IMR-90 (cell line): ENCODE measurements at regions not wholly inside any gene's neighbourhood (a gene's known extent, or its start where the extent isn't known, plus 50 kb on each side); places are given as distances from the start of the nearest gene placed in this dataset.

Source experiments
- ATAC-seq: fragments of 200-7000 bp; cut with Tn5 transposase; 2 replicates; pipeline ENCODE4 v1.9.1; 2020; ENCODE audit warnings: low read depth, mild to moderate bottlenecking, moderate library complexity
- BruUV-seq: library from RNA; stranded (reverse); fragments of 400-500 nt; replicated peaks from 2 replicates; lab custom pipeline; 2021; lab: Mats Ljungman, UMichigan
- CTCF ChIA-PET: fragments of 300-600 bp; formaldehyde crosslinking; extraction: SDS; loops from one replicate; lab custom pipeline; 2021; ENCODE audit warnings: antibody characterized with exemption; lab: Yijun Ruan, JAX
- POLR2A ChIA-PET: fragments of 300-600 bp; sonication (Branson Sonifier 250); formaldehyde crosslinking; loops from one replicate; lab custom pipeline; 2022; ENCODE audit warnings: antibody characterized with exemption; ENCODE audit not compliant: unreplicated experiment; lab: Charles Lee
- DNase-seq: peaks from one replicate; pipeline ENCODE4 v3.0.0; 2013
- H2AFZ ChIP-seq: replicated peaks from 2 replicates; pipeline ENCODE3; 2013; ENCODE audit warnings: low read length, mild to moderate bottlenecking; ENCODE audit not compliant: poor library complexity
- H2AK5ac ChIP-seq: 2 replicates; pipeline ENCODE4 v1.6.1; 2013; ENCODE audit warnings: low read depth, low read length, inconsistent platforms
- H2AK9ac ChIP-seq: replicated peaks from 2 replicates; pipeline ENCODE3; 2013; ENCODE audit warnings: mild to moderate bottlenecking, low read depth, low read length, moderate library complexity; ENCODE audit not compliant: poor library complexity
- H2BK120ac ChIP-seq: 2 replicates; pipeline ENCODE4 v1.6.1; 2013; ENCODE audit warnings: low read depth, low read length, inconsistent platforms
- H2BK15ac ChIP-seq: 3 replicates; pipeline ENCODE4 v1.6.1; 2013; ENCODE audit warnings: low read depth, low read length, inconsistent platforms
- H2BK20ac ChIP-seq: 2 replicates; pipeline ENCODE4 v1.6.1; 2013; ENCODE audit warnings: low read depth, mild to moderate bottlenecking, inconsistent platforms, low read length, moderate library complexity
- H2BK5ac ChIP-seq: 2 replicates; pipeline ENCODE4 v1.6.1; 2013; ENCODE audit warnings: mild to moderate bottlenecking, low read depth, low read length, inconsistent platforms; ENCODE audit not compliant: poor library complexity, severe bottlenecking
- H3K14ac ChIP-seq: replicated peaks from 2 replicates; pipeline ENCODE4 v1.6.1; 2013; ENCODE audit warnings: low read depth, low read length, inconsistent platforms
- H3K18ac ChIP-seq: 2 replicates; pipeline ENCODE4 v1.6.1; 2013; ENCODE audit warnings: low read depth, low read length, control low read depth
- H3K23ac ChIP-seq: 2 replicates; pipeline ENCODE4 v1.6.1; 2013; ENCODE audit warnings: low read depth, low read length, inconsistent platforms
- H3K27ac ChIP-seq: 2 replicates; pipeline ENCODE4 v1.5.1; 2013; ENCODE audit warnings: mild to moderate bottlenecking, control low read depth, low read length; ENCODE audit not compliant: insufficient read depth
- H3K27me3 ChIP-seq: 2 replicates; pipeline ENCODE4 v1.6.1; 2013; ENCODE audit warnings: low read length; ENCODE audit not compliant: control insufficient read depth, insufficient read depth
- H3K36me3 ChIP-seq: 2 replicates; pipeline ENCODE4 v1.6.1; 2013; ENCODE audit warnings: low read length, mixed read lengths; ENCODE audit not compliant: control insufficient read depth, insufficient read depth
- H3K4ac ChIP-seq: 2 replicates; pipeline ENCODE4 v1.6.1; 2013; ENCODE audit warnings: low read depth, low read length, inconsistent platforms
- H3K4me1 ChIP-seq: 2 replicates; pipeline ENCODE4 v1.6.1; 2013; ENCODE audit warnings: low read length, mixed read lengths; ENCODE audit not compliant: control insufficient read depth, insufficient read depth
- H3K4me2 ChIP-seq: 2 replicates; pipeline ENCODE4 v1.6.1; 2013; ENCODE audit warnings: low read depth, mild to moderate bottlenecking, control low read depth, low read length, moderate library complexity
- H3K4me3 ChIP-seq: 2 replicates; pipeline ENCODE4 v1.5.1; 2013; ENCODE audit warnings: low read depth, mild to moderate bottlenecking, control low read depth, low read length, moderate library complexity; ENCODE audit not compliant: insufficient read depth
- H3K56ac ChIP-seq: 2 replicates; pipeline ENCODE4 v1.6.1; 2013; ENCODE audit warnings: low read length, inconsistent platforms; ENCODE audit not compliant: insufficient read depth; ENCODE audit errors: extremely low read depth
- H3K79me1 ChIP-seq, 2 experiments: 2 replicates each; pipeline ENCODE4 v1.6.1; 2013; ENCODE audit warnings: low read length in 2 of 2, inconsistent platforms in 1 of 2, low read depth in 1 of 2
- H3K9ac ChIP-seq: 2 replicates; pipeline ENCODE4 v1.6.1; 2013; ENCODE audit warnings: low read depth, low read length, control low read depth
- H3K9me1 ChIP-seq: 2 replicates; pipeline ENCODE4 v1.6.1; 2013; ENCODE audit warnings: low read length, inconsistent platforms; ENCODE audit not compliant: insufficient read depth
- H3K9me3 ChIP-seq: 2 replicates; pipeline ENCODE4 v1.6.1; 2013; ENCODE audit warnings: low read length; ENCODE audit not compliant: control insufficient read depth, insufficient read depth
- H4K20me1 ChIP-seq: 2 replicates; pipeline ENCODE4 v1.6.1; 2013; ENCODE audit warnings: low read length, inconsistent platforms; ENCODE audit not compliant: insufficient read depth
- H4K5ac ChIP-seq: 2 replicates; pipeline ENCODE4 v1.6.1; 2013; ENCODE audit warnings: mild to moderate bottlenecking, low read depth, low read length, control low read depth
- H4K8ac ChIP-seq, 2 experiments: 2 replicates each; pipeline ENCODE4 v1.6.1; 2013; ENCODE audit warnings: low read depth in 2 of 2, low read length in 2 of 2, control low read depth in 1 of 2, inconsistent platforms in 1 of 2
- H4K91ac ChIP-seq: 2 replicates; pipeline ENCODE4 v1.6.1; 2013; ENCODE audit warnings: low read depth, low read length, inconsistent platforms; ENCODE audit not compliant: insufficient read depth
- BHLHE40 ChIP-seq: fragments of 150-350 bp; IDR thresholded peaks from 2 replicates; pipeline ENCODE4 v1.6.1; 2016; ENCODE audit warnings: mild to moderate bottlenecking, low read depth, low read length
- CEBPB ChIP-seq: IDR thresholded peaks from 2 replicates; pipeline ENCODE4 v1.6.1; 2012; ENCODE audit warnings: low read depth, low read length, improper control_type of control experiment
- CHD1 ChIP-seq: IDR thresholded peaks from 2 replicates; pipeline ENCODE4 v1.6.1; 2012; ENCODE audit warnings: low read depth, low read length, improper control_type of control experiment
- CTCF ChIP-seq: conservative IDR thresholded peaks from 2 replicates; pipeline ENCODE4 v1.5.1; 2012; ENCODE audit warnings: mild to moderate bottlenecking, low read depth, low read length, improper control_type of control experiment
- ELK1 ChIP-seq: fragments of 150-350 bp; IDR thresholded peaks from 2 replicates; pipeline ENCODE4 v1.6.1; 2016; ENCODE audit warnings: low read depth, mild to moderate bottlenecking, low read length, moderate library complexity, borderline replicate concordance
- FOS ChIP-seq: fragments of 150-350 bp; IDR thresholded peaks from 2 replicates; pipeline ENCODE4 v1.6.1; 2016; ENCODE audit warnings: low read depth, low read length
- MAFK ChIP-seq: IDR thresholded peaks from 2 replicates; pipeline ENCODE4 v1.6.1; 2012; ENCODE audit warnings: low read depth, low read length, improper control_type of control experiment
- MAZ ChIP-seq: IDR thresholded peaks from 2 replicates; pipeline ENCODE4 v1.6.1; 2012; ENCODE audit warnings: low read depth, mild to moderate bottlenecking, low read length, improper control_type of control experiment, moderate library complexity, borderline replicate concordance
- POLR2A ChIP-seq: IDR thresholded peaks from 2 replicates; pipeline ENCODE4 v1.6.1; 2012; ENCODE audit warnings: mild to moderate bottlenecking, low read depth, low read length
- RFX5 ChIP-seq: IDR thresholded peaks from 2 replicates; pipeline ENCODE4 v1.8.0; 2012; ENCODE audit warnings: low read depth, mild to moderate bottlenecking, low read length, moderate library complexity
- WGBS, 2 experiments: methylation state at CpG; one replicate each; pipeline versions ENCODE4 v1.1.5 to v1.1.7; 2013; ENCODE audit warnings: missing lambda C conversion rate in 2 of 2; ENCODE audit not compliant: insufficient read length in 1 of 2; ENCODE audit errors: extremely low coverage in 2 of 2; 5-methylcytosine and 5-hydroxymethylcytosine counted together
- dilution Hi-C: fragments of 300-500 bp; cut with HindIII; formaldehyde crosslinking; loops from one replicate; pipeline ENCODE4 v1.14.3; 2018; ENCODE audit warnings: low sequenced_read_pairs; ENCODE audit not compliant: unreplicated experiment
- in situ Hi-C: fragments of 300-500 bp; cut with MboI; formaldehyde crosslinking; loops from 3 replicates; pipeline ENCODE4 v1.14.3; 2019; ENCODE audit warnings: low sequenced_read_pairs, inconsistent platforms, mixed read lengths
- intact Hi-C: fragments of 100-400 bp; cut with micrococcal nuclease; formaldehyde crosslinking; loops from 2 replicates; pipeline ENCODE4 v1.10.0; 2022
- TF ChIP-seq, protein P1 (sequence below): fragments of 150-350 bp; IDR thresholded peaks from 2 replicates; pipeline ENCODE4 v1.6.1; 2017; ENCODE audit warnings: mild to moderate bottlenecking, antibody characterized with exemption, low read length, low read depth

DNA sequence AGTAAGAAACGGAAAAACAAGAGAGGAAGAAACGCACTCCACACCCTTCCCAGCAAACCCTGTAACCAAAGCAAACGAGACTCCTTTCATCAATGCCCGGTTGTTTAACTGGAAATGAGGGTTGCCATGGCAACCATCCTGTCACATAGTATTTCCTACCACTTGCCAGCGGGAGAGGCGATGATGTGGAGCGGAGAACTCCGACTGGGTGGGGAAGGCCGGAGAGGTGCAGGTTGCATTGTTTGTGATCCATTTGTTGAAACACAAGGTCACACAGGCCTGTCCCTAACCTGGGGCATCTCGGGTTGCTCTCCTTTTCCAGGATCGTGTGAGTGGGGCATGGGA lies 609.9 kb downstream of the BUD13 start:
- no peak overlapping the region for H4K5ac ChIP-seq
- no peaks in the 10 kb centered on the region for H3K9me1 ChIP-seq
- ATAC-seq (no peak), DNase-seq (no peak)
- no TSS peak for BruUV-seq
- H3K4me3 ChIP-seq: no peak overlapping the region
- no peak overlapping the region for H3K4me2 ChIP-seq
- intact Hi-C loops: no loop called here
- H2BK20ac ChIP-seq: no peak overlapping the region
- no CpG with 5 or more reads among the region's 11 CpGs for WGBS, 2 experiments
- H2AK9ac ChIP-seq: no peak overlapping the region
- H3K27me3 ChIP-seq: peaks cover 4% of the 10 kb centered on the region; the same call in 1 of the 2 replicates
- H2AFZ ChIP-seq: no peak overlapping the region
- no peak overlapping the region for H2BK15ac ChIP-seq
- no peaks in the 10 kb centered on the region for H3K9me3 ChIP-seq
- H2AK5ac ChIP-seq: no peak overlapping the region
- no peak overlapping the region for H4K91ac ChIP-seq
- no peaks in the 10 kb centered on the region for H4K20me1 ChIP-seq
- ChIA-PET POLR2A (no interaction called here), CTCF (no interaction called here)
- no peak overlapping the region for H3K18ac ChIP-seq
- H3K56ac ChIP-seq: no peak overlapping the region
- no peak for TF ChIP-seq BHLHE40
- TF ChIP-seq POLR2A: no peak
- TF ChIP-seq ELK1: no peak
- no peak for TF ChIP-seq MAFK
- TF ChIP-seq MAZ: no peak
- TF ChIP-seq RFX5: no peak
- TF ChIP-seq, protein P1, sequence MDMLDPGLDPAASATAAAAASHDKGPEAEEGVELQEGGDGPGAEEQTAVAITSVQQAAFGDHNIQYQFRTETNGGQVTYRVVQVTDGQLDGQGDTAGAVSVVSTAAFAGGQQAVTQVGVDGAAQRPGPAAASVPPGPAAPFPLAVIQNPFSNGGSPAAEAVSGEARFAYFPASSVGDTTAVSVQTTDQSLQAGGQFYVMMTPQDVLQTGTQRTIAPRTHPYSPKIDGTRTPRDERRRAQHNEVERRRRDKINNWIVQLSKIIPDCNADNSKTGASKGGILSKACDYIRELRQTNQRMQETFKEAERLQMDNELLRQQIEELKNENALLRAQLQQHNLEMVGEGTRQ: no peak
- no peak for TF ChIP-seq FOS
- TF ChIP-seq CTCF: no peak
- TF ChIP-seq CEBPB: no peak
- no peak for TF ChIP-seq CHD1
- H2BK5ac ChIP-seq: no peak overlapping the region
- H3K14ac ChIP-seq: no peak overlapping the region
- in situ Hi-C loops: no loop called here
- H2BK120ac ChIP-seq: no peak overlapping the region
- no peak overlapping the region for H3K23ac ChIP-seq
- no peaks in the 10 kb centered on the region for H3K36me3 ChIP-seq
- dilution Hi-C loops: no loop called here
- no peak overlapping the region for H4K8ac ChIP-seq
- H3K4ac ChIP-seq: no peak overlapping the region
- no peak overlapping the region for H3K9ac ChIP-seq
- no peak overlapping the region for H3K27ac ChIP-seq
- H3K79me1 ChIP-seq: no peaks in the 10 kb centered on the region
- H3K4me1 ChIP-seq: no peaks in the 10 kb centered on the region
